Choroid plexus epithelial cell (primary cell): ENCODE measurements at regions not wholly inside any gene's neighbourhood (a gene's known extent, or its start where the extent isn't known, plus 50 kb on each side); places are given as distances from the start of the nearest gene placed in this dataset.

ENCODE experiments used
- DNase-seq: peaks from one replicate; pipeline ENCODE4 v3.0.0-alpha.2; 2010; ENCODE audit warnings: low read depth
- H3K4me3 ChIP-seq: 2 replicates; pipeline ENCODE4 v1.5.1; 2011; ENCODE audit warnings: low read depth, mild to moderate bottlenecking, control low read depth, low read length, moderate library complexity
- TF ChIP-seq, protein P1 (sequence below): conservative IDR thresholded peaks from 2 replicates; pipeline ENCODE4 v1.5.1; 2011; ENCODE audit warnings: low read depth, mild to moderate bottlenecking, control low read depth, inconsistent platforms, low read length, moderate library complexity

DNA sequence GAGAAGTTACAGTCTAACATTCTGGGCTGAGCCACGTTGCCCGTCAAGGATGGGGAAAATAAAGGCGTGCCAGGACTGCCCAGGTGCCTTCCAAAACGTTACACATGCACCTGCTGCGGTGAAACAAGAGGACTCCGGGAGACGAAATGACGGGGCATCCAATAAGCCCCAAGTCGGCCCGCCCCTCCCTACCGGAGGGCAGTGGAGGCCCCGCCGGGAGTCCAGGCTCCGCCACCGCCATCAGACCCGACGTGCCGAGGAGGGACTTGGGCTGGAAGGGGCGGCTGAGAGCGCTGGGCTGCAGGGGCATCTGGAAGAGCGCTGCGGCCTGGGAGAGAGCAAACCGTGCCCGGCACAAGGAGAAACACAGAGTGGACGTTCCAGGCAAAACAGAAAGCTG is 112.5 kb upstream of the GPC1 start:
- H3K4me3 ChIP-seq: no peak overlapping the region
- TF ChIP-seq, protein P1, sequence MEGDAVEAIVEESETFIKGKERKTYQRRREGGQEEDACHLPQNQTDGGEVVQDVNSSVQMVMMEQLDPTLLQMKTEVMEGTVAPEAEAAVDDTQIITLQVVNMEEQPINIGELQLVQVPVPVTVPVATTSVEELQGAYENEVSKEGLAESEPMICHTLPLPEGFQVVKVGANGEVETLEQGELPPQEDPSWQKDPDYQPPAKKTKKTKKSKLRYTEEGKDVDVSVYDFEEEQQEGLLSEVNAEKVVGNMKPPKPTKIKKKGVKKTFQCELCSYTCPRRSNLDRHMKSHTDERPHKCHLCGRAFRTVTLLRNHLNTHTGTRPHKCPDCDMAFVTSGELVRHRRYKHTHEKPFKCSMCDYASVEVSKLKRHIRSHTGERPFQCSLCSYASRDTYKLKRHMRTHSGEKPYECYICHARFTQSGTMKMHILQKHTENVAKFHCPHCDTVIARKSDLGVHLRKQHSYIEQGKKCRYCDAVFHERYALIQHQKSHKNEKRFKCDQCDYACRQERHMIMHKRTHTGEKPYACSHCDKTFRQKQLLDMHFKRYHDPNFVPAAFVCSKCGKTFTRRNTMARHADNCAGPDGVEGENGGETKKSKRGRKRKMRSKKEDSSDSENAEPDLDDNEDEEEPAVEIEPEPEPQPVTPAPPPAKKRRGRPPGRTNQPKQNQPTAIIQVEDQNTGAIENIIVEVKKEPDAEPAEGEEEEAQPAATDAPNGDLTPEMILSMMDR: no peak
- no peak for DNase-seq

DNA sequence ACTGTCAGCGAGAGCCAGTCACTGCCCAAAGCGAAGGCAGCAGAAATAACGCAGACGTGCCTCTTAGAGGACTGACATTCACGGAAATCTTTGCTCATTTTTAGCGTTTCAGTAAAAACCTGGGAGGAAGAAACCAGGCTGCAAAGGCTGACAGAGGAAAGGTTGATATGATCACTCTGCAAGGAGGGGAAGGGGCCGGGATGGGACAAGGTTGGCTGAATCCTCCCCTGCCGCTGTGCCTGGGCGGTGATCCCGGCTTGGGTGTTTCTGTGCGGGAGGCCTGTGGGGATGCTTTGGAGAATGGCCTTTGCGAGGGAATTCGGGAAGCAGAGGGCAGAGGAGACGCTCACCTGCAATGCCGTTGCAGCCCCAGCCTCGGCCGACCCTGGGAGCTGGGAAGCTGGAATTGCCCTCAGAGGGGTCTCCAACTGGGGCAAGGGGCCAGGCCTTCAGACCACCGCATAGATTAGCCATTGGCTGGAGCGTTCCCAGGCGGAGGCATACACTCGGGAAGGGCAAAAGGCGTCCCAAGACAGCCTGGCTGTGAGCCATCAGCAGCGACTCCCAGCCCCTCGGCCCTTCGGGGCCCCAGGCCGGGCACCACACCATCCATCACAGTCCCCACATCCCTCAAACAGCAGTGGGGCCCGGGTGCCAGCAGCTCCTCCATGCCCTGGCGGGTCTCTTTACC is 111.7 kb upstream of the GPC1 start:
- H3K4me3 ChIP-seq: no peak overlapping the region
- TF ChIP-seq, protein P1: no peak
- DNase-seq: no peak

DNA sequence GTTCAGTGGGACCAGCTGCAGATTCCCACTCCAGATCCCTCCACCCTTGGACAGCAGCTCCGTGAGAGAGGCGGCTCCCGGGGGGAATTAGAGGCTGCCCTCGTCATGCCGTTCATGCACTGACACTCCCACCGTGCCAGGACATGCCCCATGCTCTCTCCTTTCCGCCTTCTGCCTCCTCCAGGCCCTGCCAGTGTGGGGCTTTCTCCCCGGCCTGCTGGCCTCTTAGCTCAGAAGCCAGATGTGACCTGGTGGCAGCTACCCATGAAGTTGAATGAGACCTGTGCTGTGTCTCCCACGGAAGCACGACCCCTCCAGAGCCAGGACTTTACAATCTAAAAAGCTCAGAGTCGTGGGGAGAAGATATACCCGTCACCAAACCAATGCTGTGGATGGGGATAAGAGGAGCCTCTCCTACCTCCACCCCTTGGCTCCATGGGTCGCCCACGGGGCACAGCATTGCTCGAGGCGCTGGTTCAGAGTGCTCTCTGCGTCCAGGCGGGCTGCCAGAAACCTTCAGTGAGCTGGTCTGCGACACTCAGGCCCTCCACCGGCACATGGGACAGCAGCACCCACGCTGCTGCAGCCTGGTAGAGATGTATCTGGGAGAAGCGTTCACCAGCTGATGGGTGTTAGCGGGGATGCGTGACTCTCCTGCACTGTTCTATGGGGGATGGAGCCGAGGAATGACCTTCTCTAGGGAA is 111.0 kb upstream of the GPC1 start:
- TF ChIP-seq, protein P1: no peak

DNA sequence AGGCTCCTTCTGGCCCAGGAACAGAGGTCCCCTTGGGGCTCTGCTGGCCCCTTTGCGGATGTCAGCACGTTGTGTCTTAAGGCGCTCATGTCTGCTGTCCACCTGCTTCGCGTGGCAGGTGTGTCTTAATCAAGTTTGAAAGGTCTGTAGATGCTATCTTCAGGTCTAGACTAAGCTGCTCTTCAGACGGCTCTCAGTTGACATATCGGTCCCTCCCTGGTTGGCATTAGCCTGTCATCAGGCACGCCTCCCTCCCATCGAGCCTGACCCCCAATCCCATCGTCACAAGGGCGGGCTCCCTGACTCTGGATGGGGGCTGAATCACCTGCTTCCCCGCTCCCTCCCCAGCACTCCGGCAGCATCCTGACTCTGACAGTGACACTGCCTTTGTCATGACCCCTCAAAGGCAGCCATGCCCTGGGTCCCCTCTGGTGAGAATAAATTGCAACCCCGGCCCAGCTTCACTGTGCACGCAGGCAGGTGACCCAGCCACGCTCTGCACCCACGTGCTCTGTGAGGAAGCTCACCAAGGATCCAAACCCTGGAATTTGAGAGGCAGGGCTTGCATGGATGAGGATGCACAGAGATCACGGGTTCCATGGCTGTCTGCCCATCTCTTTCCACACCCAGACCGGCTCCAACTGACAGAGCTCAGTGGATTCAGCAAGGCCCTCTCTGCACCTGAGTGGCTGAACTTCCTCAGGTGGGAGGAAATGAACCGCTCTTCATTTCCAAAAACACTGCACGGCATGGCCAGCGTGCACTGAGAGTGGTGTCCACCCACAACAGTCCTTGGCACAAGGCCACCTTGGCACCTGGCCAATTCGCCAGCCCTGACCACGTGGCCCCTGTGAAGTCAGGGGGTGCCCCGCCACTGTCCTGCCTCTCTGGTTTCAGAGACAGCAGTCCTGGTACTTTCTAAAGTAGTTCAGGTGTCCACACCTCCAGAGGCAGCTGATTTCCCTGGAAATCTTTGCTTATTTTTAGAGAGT is 110.2 kb upstream of the GPC1 start:
- peak; percentile 20 for DNase-seq
- TF ChIP-seq, protein P1: no peak
- no peak overlapping the region for H3K4me3 ChIP-seq

More for the DNA sequence above, 111.0 kb upstream of the GPC1 start:
- no peak for DNase-seq
- no peak overlapping the region for H3K4me3 ChIP-seq

DNA sequence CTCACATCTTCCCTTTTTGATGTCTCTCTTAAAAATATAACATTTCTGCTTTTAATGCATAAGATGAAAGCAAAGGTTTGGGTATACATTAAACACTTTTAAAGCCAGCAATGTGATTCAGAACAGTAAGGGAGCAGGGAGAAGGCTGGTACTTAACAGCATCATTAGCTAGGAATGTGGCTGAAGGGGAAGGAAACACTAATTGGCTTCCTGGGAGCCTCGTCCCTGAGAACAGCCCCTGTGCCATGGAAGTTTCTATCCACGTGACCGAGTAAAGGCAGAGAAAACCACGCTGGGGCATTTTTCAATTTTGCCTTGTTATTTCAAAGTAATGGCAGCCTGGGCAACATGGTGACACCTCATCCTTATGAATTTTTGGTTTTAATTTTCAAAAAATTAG is 109.2 kb upstream of the GPC1 start:
- peak; percentile 13 for DNase-seq
- TF ChIP-seq, protein P1: no peak
- no peak overlapping the region for H3K4me3 ChIP-seq

DNA sequence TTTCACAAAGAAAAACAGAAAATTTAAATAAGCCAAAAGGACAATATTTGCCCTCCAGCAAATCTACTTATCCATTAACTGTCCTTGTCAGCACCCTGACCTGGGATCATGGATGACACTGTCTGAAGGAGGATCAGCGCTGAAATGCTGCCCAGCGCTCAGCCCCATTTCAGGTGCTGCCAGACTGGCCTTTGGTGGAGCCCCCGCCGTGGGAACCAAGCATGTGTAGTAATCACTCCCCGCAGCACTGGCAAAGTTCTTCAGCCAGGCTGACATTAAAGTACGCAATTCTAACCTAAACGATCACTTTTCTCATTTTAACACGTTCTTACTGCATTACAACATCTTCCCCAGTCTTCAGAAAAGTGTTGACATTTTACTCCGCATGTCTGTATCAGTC is 108.6 kb upstream of the GPC1 start:
- DNase-seq: no peak
- TF ChIP-seq, protein P1: no peak

More for the DNA sequence above, 108.6 kb upstream of the GPC1 start:
- no peak overlapping the region for H3K4me3 ChIP-seq
